ENCODE measurements at regions not wholly inside any gene's neighbourhood (a gene's known extent, or its start where the extent isn't known, plus 50 kb on each side); places are given as distances from the start of the nearest gene placed in this dataset.

DNA sequence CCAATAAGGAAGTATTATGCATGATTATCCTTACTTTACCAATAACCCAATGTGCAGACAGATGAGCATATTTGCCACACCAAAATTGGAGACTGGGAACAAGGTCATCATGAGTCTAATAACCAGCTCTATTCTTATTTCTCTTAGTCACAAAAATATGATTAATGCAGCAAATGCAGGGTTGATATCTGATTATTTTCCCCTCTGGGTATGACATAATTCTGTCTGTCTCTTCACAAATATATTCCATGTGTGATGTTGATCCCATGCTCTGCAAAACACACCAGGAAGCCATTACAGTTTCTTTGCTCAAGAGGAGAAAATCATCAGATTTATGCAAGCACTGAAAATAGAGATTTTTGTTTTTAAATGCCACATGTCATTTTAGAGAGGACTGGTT, 196.5 kb upstream of the DGKB start:
- no peaks in the 10 kb centered on the region for H3K9me3 ChIP-seq
- H3K36me3 ChIP-seq: no peaks in the 10 kb centered on the region
- no peaks in the 10 kb centered on the region for H3K4me1 ChIP-seq (replicated peaks)
- no peaks in the 10 kb centered on the region for H3K27me3 ChIP-seq (replicated peaks; ENCODE audit: insufficient read depth)
- H3K4me3 ChIP-seq: no peak overlapping the region
- no peak for TF ChIP-seq POLR2AphosphoS5 (IDR thresholded peaks at IDR 0.05)
- TF ChIP-seq, protein P1, sequence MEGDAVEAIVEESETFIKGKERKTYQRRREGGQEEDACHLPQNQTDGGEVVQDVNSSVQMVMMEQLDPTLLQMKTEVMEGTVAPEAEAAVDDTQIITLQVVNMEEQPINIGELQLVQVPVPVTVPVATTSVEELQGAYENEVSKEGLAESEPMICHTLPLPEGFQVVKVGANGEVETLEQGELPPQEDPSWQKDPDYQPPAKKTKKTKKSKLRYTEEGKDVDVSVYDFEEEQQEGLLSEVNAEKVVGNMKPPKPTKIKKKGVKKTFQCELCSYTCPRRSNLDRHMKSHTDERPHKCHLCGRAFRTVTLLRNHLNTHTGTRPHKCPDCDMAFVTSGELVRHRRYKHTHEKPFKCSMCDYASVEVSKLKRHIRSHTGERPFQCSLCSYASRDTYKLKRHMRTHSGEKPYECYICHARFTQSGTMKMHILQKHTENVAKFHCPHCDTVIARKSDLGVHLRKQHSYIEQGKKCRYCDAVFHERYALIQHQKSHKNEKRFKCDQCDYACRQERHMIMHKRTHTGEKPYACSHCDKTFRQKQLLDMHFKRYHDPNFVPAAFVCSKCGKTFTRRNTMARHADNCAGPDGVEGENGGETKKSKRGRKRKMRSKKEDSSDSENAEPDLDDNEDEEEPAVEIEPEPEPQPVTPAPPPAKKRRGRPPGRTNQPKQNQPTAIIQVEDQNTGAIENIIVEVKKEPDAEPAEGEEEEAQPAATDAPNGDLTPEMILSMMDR (IDR thresholded peaks at IDR 0.05): no peak
- TF ChIP-seq POLR2A (IDR thresholded peaks at IDR 0.05): no peak
- intact Hi-C loops (cut with DNase I): no loop called here
- no peak for DNase-seq (ENCODE audit: low spot score)
- H3K27ac ChIP-seq: no peak overlapping the region

DNA sequence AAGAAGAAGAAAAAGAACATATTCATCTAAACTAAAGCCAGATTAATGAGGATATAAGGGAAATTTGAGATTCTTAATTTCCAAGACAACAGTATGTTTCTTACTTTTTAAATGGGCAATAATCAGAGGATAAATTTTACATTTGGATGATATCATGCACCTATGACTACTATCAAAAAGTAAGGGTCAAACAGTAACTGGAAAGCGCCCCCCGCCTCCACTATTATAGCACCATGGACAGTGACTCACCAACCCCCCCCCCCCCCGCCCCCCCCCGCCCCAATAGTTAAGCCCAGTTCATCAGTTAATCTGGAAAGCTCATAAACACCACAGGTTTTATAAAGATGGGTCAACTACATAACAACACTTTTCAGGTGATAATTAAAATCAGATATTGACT, 194.3 kb upstream of the DGKB start:
- TF ChIP-seq, protein P1 (IDR thresholded peaks at IDR 0.05): no peak
- TF ChIP-seq POLR2A (IDR thresholded peaks at IDR 0.05): no peak
- TF ChIP-seq POLR2AphosphoS5 (IDR thresholded peaks at IDR 0.05): no peak
- WGBS: 55% methylated on average over 4 of the region's 4 CpGs
- intact Hi-C loops (cut with DNase I): no loop called here

DNA sequence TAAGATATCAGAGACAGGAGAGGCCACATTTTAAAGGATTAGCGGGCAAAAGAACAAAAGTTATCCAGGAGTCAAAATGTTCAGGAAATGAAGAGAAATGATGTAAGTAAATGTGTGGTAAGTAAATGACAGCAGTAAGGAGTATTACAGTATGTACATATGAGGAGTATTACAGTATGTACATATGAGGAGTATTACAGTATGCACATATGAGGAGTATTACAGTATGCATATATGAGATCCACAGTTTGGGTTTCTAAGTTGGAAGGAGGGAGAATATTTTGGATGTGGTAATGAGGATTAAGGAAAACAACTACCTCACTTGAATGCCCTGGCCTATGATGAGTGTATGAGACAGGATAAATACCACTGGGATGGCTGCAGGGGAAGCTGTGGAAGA, 192.4 kb upstream of the DGKB start:
- Histone ChIP-seq H3K4me1 (replicated peaks) (no peaks in the 10 kb centered on the region), H3K27me3 (replicated peaks; ENCODE audit: insufficient read depth) (no peaks in the 10 kb centered on the region), H3K9me3 (no peaks in the 10 kb centered on the region), H3K27ac (no peak overlapping the region), H3K36me3 (no peaks in the 10 kb centered on the region), H3K4me3 (no peak overlapping the region)
- WGBS: 97% methylated on average over 1 of the region's 1 CpG
- intact Hi-C loops (cut with DNase I): no loop called here
- DNase-seq (ENCODE audit: low spot score): no peak
- TF ChIP-seq POLR2AphosphoS5 (IDR thresholded peaks at IDR 0.05) (no peak), POLR2A (IDR thresholded peaks at IDR 0.05) (no peak)
- TF ChIP-seq, protein P1 (IDR thresholded peaks at IDR 0.05): no peak

More for the DNA sequence above, 194.3 kb upstream of the DGKB start:
- Histone ChIP-seq H3K27ac (no peak overlapping the region), H3K4me3 (no peak overlapping the region), H3K9me3 (no peaks in the 10 kb centered on the region), H3K36me3 (no peaks in the 10 kb centered on the region), H3K4me1 (replicated peaks) (no peaks in the 10 kb centered on the region), H3K27me3 (replicated peaks; ENCODE audit: insufficient read depth) (no peaks in the 10 kb centered on the region)
- DNase-seq (ENCODE audit: low spot score): no peak

DNA sequence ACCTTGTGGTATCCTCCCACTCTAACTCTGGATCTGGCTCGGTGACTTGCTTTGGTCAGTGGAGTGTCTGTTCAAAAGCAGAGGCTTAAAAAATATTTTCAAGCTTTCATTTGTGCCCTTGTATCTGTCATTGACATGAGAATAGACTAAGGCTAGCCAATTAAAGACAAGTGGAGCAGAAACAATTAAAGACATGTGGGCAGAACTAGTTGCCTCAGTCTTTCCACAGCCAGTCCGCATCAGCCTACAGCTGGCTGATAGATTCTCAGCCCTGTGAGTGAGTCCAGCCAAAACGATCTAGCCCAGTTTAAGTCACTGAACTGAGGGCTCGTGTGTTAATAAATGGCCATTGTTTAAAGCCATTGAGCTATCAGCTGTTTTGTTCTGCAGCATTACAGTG, 185.2 kb upstream of the DGKB start:
- WGBS: 85% methylated on average over 4 of the region's 4 CpGs
- Histone ChIP-seq H3K27me3 (replicated peaks; ENCODE audit: insufficient read depth) (no peaks in the 10 kb centered on the region), H3K4me3 (no peak overlapping the region), H3K9me3 (no peaks in the 10 kb centered on the region), H3K27ac (no peak overlapping the region), H3K36me3 (no peaks in the 10 kb centered on the region), H3K4me1 (replicated peaks) (no peaks in the 10 kb centered on the region)
- no peak for DNase-seq (ENCODE audit: low spot score)
- TF ChIP-seq POLR2AphosphoS5 (IDR thresholded peaks at IDR 0.05) (no peak), POLR2A (IDR thresholded peaks at IDR 0.05) (no peak)
- TF ChIP-seq, protein P1 (IDR thresholded peaks at IDR 0.05): no peak
- intact Hi-C loops (cut with DNase I): no loop called here

DNA sequence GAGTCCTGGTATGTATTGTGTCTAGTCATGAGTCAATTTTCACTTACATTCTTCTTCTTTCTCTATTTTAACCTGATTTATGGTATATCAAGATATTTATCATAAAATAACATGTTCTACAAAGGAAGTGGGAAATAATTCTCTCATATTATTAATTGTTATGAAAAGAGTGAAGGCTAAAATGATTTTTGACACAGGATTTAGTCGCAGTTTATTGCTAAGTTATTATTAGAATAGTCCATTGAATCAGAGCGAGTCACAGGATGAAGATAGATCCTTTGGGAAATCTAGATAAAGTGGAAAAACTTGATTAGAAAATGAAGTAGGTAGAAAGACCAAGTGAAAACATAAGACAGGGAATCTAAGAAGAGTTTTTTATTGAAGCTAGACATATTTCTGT, 184.3 kb upstream of the DGKB start:
- Histone ChIP-seq H3K36me3 (no peaks in the 10 kb centered on the region), H3K4me3 (no peak overlapping the region), H3K27me3 (replicated peaks; ENCODE audit: insufficient read depth) (no peaks in the 10 kb centered on the region), H3K9me3 (no peaks in the 10 kb centered on the region), H3K27ac (no peak overlapping the region), H3K4me1 (replicated peaks) (no peaks in the 10 kb centered on the region)
- DNase-seq (ENCODE audit: low spot score): no peak
- 83% methylated on average over 2 of the region's 2 CpGs for WGBS
- intact Hi-C loops (cut with DNase I): no loop called here
- TF ChIP-seq, protein P1 (IDR thresholded peaks at IDR 0.05): no peak
- no peak for TF ChIP-seq POLR2A (IDR thresholded peaks at IDR 0.05)
- TF ChIP-seq POLR2AphosphoS5 (IDR thresholded peaks at IDR 0.05): no peak
